ENCODE measurements at regions not wholly inside any gene's neighbourhood (a gene's known extent, or its start where the extent isn't known, plus 50 kb on each side); places are given as distances from the start of the nearest gene placed in this dataset.

DNA sequence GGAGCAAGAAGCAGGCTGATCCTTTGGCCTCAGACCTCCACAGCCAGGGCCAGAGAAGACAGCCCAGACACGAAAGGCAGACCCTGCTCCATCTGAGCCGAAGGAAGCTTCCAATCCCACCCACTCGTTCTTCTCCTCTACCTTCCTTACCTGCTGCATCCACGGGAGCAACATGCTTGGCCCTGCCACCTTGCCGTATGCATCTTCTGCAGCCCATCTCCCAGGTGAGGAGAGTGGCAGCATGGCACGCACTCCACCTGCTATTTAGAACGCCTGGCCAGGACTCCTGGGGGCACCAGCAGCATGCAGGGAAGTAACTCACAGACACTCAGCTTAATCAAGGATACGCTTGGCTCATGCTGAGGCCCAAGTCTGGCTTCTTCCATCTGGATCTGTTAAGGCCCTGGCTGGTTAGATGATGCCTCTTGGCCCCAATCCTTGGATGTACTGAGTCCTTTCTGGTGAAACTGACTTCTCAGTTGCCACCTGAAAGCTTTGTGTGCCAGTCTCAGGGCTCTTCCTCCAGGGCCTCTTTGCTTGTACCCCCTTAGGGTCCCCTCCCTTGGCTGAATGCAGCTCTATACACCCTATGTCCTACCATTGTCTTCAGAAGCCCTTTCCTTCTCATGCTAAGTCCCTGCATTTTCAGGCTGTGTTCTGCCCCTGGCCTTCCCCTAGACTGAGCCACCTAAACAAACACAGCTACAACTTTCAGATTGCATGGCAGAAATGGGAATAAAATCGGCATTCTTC, 604.9 kb downstream of the BUD13 start:
- TF ChIP-seq, protein P1, sequence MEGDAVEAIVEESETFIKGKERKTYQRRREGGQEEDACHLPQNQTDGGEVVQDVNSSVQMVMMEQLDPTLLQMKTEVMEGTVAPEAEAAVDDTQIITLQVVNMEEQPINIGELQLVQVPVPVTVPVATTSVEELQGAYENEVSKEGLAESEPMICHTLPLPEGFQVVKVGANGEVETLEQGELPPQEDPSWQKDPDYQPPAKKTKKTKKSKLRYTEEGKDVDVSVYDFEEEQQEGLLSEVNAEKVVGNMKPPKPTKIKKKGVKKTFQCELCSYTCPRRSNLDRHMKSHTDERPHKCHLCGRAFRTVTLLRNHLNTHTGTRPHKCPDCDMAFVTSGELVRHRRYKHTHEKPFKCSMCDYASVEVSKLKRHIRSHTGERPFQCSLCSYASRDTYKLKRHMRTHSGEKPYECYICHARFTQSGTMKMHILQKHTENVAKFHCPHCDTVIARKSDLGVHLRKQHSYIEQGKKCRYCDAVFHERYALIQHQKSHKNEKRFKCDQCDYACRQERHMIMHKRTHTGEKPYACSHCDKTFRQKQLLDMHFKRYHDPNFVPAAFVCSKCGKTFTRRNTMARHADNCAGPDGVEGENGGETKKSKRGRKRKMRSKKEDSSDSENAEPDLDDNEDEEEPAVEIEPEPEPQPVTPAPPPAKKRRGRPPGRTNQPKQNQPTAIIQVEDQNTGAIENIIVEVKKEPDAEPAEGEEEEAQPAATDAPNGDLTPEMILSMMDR (IDR thresholded peaks at IDR 0.05): no peak
- TF ChIP-seq SIN3A (IDR thresholded peaks at IDR 0.05; ENCODE audit: borderline replicate concordance, insufficient read depth, low read depth, low read length) (no peak), TCF7L2 (IDR thresholded peaks at IDR 0.05; ENCODE audit: low read depth, low read length) (no peak), POLR2AphosphoS5 (IDR thresholded peaks at IDR 0.05; ENCODE audit: low read depth, low read length) (no peak)
- TF ChIP-seq, protein P2, sequence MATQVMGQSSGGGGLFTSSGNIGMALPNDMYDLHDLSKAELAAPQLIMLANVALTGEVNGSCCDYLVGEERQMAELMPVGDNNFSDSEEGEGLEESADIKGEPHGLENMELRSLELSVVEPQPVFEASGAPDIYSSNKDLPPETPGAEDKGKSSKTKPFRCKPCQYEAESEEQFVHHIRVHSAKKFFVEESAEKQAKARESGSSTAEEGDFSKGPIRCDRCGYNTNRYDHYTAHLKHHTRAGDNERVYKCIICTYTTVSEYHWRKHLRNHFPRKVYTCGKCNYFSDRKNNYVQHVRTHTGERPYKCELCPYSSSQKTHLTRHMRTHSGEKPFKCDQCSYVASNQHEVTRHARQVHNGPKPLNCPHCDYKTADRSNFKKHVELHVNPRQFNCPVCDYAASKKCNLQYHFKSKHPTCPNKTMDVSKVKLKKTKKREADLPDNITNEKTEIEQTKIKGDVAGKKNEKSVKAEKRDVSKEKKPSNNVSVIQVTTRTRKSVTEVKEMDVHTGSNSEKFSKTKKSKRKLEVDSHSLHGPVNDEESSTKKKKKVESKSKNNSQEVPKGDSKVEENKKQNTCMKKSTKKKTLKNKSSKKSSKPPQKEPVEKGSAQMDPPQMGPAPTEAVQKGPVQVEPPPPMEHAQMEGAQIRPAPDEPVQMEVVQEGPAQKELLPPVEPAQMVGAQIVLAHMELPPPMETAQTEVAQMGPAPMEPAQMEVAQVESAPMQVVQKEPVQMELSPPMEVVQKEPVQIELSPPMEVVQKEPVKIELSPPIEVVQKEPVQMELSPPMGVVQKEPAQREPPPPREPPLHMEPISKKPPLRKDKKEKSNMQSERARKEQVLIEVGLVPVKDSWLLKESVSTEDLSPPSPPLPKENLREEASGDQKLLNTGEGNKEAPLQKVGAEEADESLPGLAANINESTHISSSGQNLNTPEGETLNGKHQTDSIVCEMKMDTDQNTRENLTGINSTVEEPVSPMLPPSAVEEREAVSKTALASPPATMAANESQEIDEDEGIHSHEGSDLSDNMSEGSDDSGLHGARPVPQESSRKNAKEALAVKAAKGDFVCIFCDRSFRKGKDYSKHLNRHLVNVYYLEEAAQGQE (IDR thresholded peaks at IDR 0.05; ENCODE audit: insufficient read depth in 1 of 2, low read depth in 2 of 2, low read length in 1 of 2): no peak
- intact Hi-C loops (cut with micrococcal nuclease; ENCODE audit: unreplicated experiment): no loop called here
- POLR2A ChIA-PET: no interaction called here

DNA sequence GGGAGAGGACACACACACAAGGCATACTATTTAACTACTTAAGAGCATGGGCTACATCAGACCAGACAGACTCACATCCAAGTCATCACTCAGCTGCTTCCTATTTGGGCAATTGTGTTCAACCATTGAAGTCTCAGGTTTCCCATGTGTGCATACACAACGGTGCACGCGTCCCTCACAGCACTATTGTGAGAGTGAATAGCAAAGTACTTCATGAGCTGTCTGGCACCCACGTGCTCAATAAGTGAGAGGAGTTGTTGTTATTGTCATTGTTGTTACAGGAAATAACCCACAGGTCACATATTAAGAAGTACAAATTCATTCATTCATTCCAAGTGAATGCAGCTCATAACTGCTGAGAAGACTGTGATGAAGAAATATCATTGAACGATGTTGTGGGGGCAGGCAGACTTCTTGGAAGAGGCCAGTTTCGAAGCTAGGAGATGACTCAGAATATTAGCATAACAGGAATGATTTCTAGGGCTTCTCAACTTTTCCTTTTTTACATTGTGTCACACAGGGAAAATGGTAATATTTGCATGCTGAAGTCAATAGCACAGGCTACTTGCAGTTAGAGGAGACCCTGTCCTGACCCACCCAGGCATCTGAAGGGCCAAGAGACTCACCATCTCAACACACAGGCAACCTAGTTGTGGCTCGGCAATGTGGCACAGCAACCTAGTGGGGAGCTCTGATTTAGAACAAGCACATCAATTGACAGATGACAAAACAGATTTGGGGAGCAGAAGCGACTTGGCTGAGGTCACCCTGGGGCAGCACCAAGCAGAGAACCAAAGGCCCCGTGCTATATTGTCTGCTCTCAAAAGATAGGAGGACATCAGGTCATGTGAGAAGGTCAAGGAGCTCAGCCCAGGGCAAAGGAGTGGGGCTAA, 606.0 kb downstream of the BUD13 start:
- H3K4me3 ChIP-seq (ENCODE audit: low read depth in 2 of 2, low read length in 2 of 2): no peak overlapping the region
- BruUV-seq (replicated peaks): no TSS peak
- ATAC-seq (no peak), DNase-seq (ENCODE audit: low read depth, low spot score) (no peak)
- no peaks in the 10 kb centered on the region for H3K4me1 ChIP-seq (ENCODE audit: control insufficient read depth, insufficient read depth, low read length)
- in situ Hi-C loops (cut with HindIII; ENCODE audit: low pct_unique_long_range_greater_than_20kb, low sequenced_read_pairs): no loop called here
- no peak overlapping the region for H3K27ac ChIP-seq (ENCODE audit: low read length)
- peaks cover 6% of the 10 kb centered on the region for H3K27me3 ChIP-seq (ENCODE audit: control insufficient read depth, insufficient read depth, low read length)
- intact Hi-C loops (cut with micrococcal nuclease; ENCODE audit: unreplicated experiment): no loop called here
- H3K36me3 ChIP-seq (ENCODE audit: control insufficient read depth, insufficient read depth, low read length): no peaks in the 10 kb centered on the region
- CTCF ChIA-PET: no interaction called here
- no peaks in the 10 kb centered on the region for H3K9me3 ChIP-seq (ENCODE audit: control insufficient read depth, insufficient read depth, low read depth, low read length)
- TF ChIP-seq TCF7L2 (IDR thresholded peaks at IDR 0.05; ENCODE audit: low read depth, low read length) (no peak), SIN3A (IDR thresholded peaks at IDR 0.05; ENCODE audit: borderline replicate concordance, insufficient read depth, low read depth, low read length) (no peak)
- POLR2A ChIA-PET: no interaction called here

More for the DNA sequence above, 604.9 kb downstream of the BUD13 start:
- ATAC-seq: no peak
- Histone ChIP-seq H3K27me3 (ENCODE audit: control insufficient read depth, insufficient read depth, low read length) (peaks cover 6% of the 10 kb centered on the region), H3K36me3 (ENCODE audit: control insufficient read depth, insufficient read depth, low read length) (no peaks in the 10 kb centered on the region), H3K9me3 (ENCODE audit: control insufficient read depth, insufficient read depth, low read depth, low read length) (no peaks in the 10 kb centered on the region), H3K4me3 (ENCODE audit: low read depth in 2 of 2, low read length in 2 of 2) (no peak overlapping the region), H3K4me1 (ENCODE audit: control insufficient read depth, insufficient read depth, low read length) (no peaks in the 10 kb centered on the region), H3K27ac (ENCODE audit: low read length) (no peak overlapping the region)
- DNase-seq (ENCODE audit: low read depth, low spot score): no peak
- in situ Hi-C loops (cut with HindIII; ENCODE audit: low pct_unique_long_range_greater_than_20kb, low sequenced_read_pairs): no loop called here
- CTCF ChIA-PET: no interaction called here
- BruUV-seq (replicated peaks): no TSS peak
